Fibroblast of villous mesenchyme (primary cell): ENCODE measurements at regions not wholly inside any gene's neighbourhood (a gene's known extent, or its start where the extent isn't known, plus 50 kb on each side); places are given as distances from the start of the nearest gene placed in this dataset.
"Not testable (repeated sequence)": the region's sequence is repeated elsewhere in the genome, so short reads cannot be mapped to it uniquely, and the experiment has no call there.

ENCODE experiments used
- DNase-seq: peaks from one replicate; pipeline ENCODE4 v3.0.0-alpha.2; 2010; ENCODE audit warnings: low read depth
- H3K4me3 ChIP-seq: 2 replicates; pipeline ENCODE4 v1.5.1; 2011; ENCODE audit warnings: low read depth, mild to moderate bottlenecking, low read length
- TF ChIP-seq, protein P1 (sequence below): IDR thresholded peaks from 2 replicates; pipeline ENCODE4 v1.5.1; 2012; ENCODE audit warnings: low read depth, mild to moderate bottlenecking, low read length; ENCODE audit not compliant: insufficient read depth

DNA sequence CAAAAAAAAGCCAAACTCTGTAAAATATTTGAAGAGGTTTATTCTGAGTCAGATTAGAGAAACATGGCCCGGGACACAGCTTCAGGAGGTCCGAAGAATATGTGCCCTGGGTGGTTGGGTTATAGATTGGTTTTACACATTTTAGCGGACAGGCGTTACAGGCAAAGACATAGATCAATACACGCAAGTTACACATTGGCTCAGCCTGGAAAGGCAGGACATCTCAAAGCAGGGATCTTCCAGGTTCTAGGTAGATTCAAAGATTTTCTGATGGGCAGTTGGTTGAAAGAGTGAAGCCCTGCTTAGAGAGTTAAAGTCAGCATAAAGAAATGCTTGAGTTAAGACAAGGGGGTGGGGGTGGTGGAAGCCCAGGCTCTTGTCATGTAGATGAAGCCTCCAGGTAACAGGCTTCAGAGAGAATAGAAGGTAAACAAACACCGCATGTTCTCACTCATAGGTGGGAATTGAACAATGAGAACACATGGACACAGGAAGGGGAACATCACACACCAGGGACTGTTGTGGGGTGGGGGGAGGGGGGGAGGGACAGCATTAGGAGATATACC is 464.3 kb upstream of the ADARB2 start:
- DNase-seq, result no peak
- TF ChIP-seq, protein P1, sequence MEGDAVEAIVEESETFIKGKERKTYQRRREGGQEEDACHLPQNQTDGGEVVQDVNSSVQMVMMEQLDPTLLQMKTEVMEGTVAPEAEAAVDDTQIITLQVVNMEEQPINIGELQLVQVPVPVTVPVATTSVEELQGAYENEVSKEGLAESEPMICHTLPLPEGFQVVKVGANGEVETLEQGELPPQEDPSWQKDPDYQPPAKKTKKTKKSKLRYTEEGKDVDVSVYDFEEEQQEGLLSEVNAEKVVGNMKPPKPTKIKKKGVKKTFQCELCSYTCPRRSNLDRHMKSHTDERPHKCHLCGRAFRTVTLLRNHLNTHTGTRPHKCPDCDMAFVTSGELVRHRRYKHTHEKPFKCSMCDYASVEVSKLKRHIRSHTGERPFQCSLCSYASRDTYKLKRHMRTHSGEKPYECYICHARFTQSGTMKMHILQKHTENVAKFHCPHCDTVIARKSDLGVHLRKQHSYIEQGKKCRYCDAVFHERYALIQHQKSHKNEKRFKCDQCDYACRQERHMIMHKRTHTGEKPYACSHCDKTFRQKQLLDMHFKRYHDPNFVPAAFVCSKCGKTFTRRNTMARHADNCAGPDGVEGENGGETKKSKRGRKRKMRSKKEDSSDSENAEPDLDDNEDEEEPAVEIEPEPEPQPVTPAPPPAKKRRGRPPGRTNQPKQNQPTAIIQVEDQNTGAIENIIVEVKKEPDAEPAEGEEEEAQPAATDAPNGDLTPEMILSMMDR, result no peak
- H3K4me3 ChIP-seq, result no peak overlapping the region

DNA sequence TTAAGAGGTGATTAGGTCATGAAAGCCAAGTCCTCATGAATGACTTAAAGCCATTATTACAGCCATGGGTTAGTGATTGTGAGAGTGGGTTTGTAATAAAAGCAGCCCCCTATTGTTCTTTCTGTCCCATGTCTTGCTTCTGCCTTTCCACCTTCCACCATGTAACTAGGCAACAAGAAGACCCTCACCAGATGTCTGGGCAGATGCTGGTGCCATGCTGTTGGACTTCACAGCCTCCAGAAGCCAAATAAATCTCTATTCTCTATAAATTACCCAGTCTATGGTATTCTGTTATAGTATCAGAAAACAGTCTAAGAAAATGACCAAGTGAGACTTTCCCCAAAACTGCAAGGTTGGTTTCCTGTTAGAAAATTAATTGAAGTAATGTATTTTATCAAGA is 460.3 kb upstream of the ADARB2 start:
- TF ChIP-seq, protein P1, result no peak
- H3K4me3 ChIP-seq, result no peak overlapping the region
- no peak for DNase-seq

DNA sequence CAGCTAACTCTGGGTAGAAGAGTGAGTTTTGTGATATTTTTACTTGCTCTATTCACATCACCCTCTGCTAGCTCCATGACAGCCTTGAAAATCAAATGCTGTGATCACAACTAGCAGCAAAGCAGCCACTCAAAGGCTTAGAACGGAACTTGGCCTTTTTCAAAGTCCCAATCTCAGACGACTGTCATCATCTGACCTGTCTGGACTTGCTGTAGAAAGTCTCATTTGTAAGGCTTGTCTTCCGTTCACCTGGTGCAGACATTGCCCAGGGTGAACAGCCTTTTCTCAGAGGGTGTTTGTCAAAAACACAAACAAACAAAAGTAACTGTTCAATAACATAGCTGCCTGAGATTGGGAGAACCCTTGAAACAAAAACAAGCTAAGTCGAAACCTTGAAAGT is 458.9 kb upstream of the ADARB2 start:
- TF ChIP-seq, protein P1, result no peak
- DNase-seq, result no peak
- no peak overlapping the region for H3K4me3 ChIP-seq

DNA sequence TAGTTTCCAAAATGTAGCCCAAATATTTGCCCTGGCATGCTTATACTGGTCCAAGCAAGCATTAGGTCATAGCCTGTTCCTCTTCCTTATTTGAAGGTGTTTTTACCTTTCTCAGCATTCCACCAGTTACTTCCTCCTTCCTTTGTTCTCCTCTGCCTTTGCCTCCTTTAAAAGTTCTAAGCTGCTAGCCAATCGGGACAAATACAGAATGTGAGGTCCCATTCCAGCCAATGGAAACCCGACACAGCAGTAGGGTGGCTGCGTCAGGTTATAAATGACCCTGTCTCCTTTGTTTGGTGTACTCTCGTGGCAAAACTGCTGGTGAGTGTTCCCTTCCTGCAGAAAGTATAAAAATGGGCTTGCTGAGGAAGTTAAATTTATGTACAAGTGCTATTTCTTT is 452.0 kb upstream of the ADARB2 start:
- not testable (repeated sequence) for DNase-seq, H3K4me3 ChIP-seq

DNA sequence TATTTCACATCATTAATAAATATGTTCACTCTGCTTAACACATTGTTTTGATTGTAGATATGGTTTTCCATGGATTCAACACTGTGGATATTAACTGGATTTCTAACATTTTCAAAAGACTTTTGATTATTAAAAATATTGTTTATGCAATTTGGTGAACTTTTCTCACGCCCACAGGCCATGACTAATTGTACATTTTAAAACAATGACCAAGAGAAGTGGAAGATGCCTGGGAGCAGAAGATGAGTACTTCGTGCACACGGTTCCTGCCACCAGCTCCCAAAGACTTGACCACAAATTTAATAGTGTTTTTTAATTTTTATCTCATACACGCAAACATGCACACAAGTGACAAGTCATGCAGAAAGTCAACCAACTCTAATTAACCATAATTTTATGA is 451.0 kb upstream of the ADARB2 start:
- H3K4me3 ChIP-seq, result no peak overlapping the region
- TF ChIP-seq, protein P1, result no peak
- no peak for DNase-seq

DNA sequence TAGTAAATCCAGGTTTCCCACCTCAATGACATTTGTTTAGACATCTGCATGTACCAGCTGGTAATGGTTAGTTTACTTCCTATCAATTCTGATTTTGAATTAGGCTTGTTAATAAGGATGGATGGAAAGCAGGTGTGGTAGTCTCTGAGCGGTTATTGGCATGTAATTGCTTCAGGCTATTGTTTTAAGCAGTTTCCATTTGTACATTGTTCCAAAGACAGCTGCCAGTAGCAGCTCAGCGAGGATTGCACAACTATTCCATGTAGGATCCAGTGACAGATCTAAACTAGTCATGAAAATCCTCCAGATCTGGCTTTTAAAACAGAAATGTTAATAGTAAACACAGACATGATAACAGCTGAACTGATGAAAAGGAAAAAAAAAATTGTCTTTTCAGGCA is 436.0 kb upstream of the ADARB2 start:
- H3K4me3 ChIP-seq, result no peak overlapping the region
- DNase-seq, result no peak
- TF ChIP-seq, protein P1, result no peak

DNA sequence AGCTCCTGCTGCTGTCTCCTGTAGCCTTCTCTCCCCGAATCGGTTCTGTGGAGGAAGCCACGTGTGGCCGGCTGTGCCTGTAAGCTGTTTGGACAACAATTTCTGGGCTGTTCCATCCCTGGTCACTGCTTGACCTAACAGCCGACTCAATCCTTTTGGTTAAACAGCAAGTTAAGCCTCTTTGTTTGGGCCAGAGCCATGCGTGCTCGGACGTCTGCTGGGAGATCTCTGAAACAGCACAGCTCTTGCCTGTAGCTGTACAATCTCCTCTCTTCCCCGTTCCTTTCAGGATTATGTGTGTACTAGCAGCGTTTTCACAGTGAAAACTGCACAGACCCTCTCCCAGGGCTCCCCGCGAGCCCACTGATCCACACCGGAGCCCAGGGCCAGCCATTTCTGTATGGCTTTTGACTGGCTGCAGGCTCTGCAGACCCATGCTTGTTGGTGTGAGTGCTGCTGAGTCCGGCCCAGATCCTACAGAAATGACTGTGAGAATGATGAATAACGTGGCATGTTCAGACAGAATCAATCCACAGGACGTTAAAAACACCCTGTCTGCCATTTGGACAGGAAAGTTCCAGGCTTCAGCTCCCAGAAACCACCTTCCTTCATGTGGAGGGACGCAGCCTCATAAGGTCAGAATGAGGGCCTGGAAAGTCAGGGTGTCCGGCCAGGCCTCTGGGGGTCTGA is 428.6 kb upstream of the ADARB2 start:
- no peak overlapping the region for H3K4me3 ChIP-seq
- TF ChIP-seq, protein P1, result no peak
- no peak for DNase-seq
